T-helper 17 cell (primary cell): ENCODE measurements at regions not wholly inside any gene's neighbourhood (a gene's known extent, or its start where the extent isn't known, plus 50 kb on each side); places are given as distances from the start of the nearest gene placed in this dataset.

Source experiments
- ATAC-seq: fragments of 150-1000 bp; cut with Tn5 transposase; 2 replicates; pipeline ENCODE4 v1.10.0; 2021; ENCODE audit warnings: mild to moderate bottlenecking, moderate library complexity
- DNase-seq, 3 donors: peaks; one replicate each; pipeline versions ENCODE4 v3.0.0 to v3.0.0-alpha.2; 2020 to 2021
- H3K9me3 ChIP-seq: one replicate; pipeline ENCODE4 v1.7.0; 2013; ENCODE audit warnings: low read length, mild to moderate bottlenecking; ENCODE audit not compliant: control insufficient read depth, poor library complexity, severe bottlenecking
- H3K27ac Mint-ChIP-seq: one replicate; pipeline ENCODE4 v1.8.0; 2022; ENCODE audit warnings: mild to moderate bottlenecking, moderate library complexity, mixed read lengths
- H3K27me3 Mint-ChIP-seq: one replicate; pipeline ENCODE4 v1.8.0; 2022; ENCODE audit warnings: mixed read lengths
- H3K36me3 Mint-ChIP-seq: one replicate; pipeline ENCODE4 v1.8.0; 2022; ENCODE audit warnings: low read depth, mixed read lengths
- H3K4me1 Mint-ChIP-seq: one replicate; pipeline ENCODE4 v1.8.0; 2022; ENCODE audit warnings: mild to moderate bottlenecking, mixed read lengths
- H3K4me3 Mint-ChIP-seq: one replicate; pipeline ENCODE4 v1.8.0; 2022; ENCODE audit warnings: mild to moderate bottlenecking, moderate library complexity, mixed read lengths

- DNase-seq: no peak
- H3K27me3 Mint-ChIP-seq: no peaks in the 10 kb centered on the region
- no peak overlapping the region for H3K4me3 Mint-ChIP-seq
- H3K27ac Mint-ChIP-seq: no peak overlapping the region
- no peaks in the 10 kb centered on the region for H3K9me3 ChIP-seq
- no peak for ATAC-seq
- H3K36me3 Mint-ChIP-seq: no peaks in the 10 kb centered on the region
- no peaks in the 10 kb centered on the region for H3K4me1 Mint-ChIP-seq
Observed at GRCh38 chr10:106495931-106496330, 668.6 kb downstream of the SORCS1 start.

DNA sequence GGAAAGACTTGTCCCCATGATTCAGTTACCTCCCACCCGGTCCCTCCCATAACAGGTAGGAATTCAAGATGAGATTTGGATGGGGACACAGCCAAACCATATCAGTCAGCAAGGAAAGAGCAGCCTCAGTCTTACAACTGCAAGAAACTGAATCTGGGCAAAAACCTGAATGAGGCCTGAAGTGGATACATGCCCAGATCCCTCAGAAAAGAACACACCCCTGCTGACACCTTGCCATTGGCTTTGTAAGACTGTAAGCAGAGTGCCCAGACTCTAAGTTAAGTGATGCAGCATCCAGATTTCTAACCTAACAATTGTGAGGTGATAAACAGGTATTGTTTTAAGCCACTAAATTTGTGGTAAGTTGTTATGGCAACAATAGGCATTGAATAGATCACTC is 670.8 kb downstream of the SORCS1 start:
- no peak for ATAC-seq
- no peaks in the 10 kb centered on the region for H3K27me3 Mint-ChIP-seq
- H3K4me1 Mint-ChIP-seq: no peaks in the 10 kb centered on the region
- no peak for DNase-seq
- H3K4me3 Mint-ChIP-seq: no peak overlapping the region
- no peak overlapping the region for H3K27ac Mint-ChIP-seq
- no peaks in the 10 kb centered on the region for H3K9me3 ChIP-seq
- no peaks in the 10 kb centered on the region for H3K36me3 Mint-ChIP-seq

- H3K27ac Mint-ChIP-seq: no peak overlapping the region
- no peaks in the 10 kb centered on the region for H3K36me3 Mint-ChIP-seq
- H3K9me3 ChIP-seq: no peaks in the 10 kb centered on the region
- H3K4me3 Mint-ChIP-seq: no peak overlapping the region
- no peak for DNase-seq
- no peaks in the 10 kb centered on the region for H3K4me1 Mint-ChIP-seq
- H3K27me3 Mint-ChIP-seq: no peaks in the 10 kb centered on the region
- ATAC-seq: no peak
Observed at GRCh38 chr10:106493226-106493625, 671.3 kb downstream of the SORCS1 start.

DNA sequence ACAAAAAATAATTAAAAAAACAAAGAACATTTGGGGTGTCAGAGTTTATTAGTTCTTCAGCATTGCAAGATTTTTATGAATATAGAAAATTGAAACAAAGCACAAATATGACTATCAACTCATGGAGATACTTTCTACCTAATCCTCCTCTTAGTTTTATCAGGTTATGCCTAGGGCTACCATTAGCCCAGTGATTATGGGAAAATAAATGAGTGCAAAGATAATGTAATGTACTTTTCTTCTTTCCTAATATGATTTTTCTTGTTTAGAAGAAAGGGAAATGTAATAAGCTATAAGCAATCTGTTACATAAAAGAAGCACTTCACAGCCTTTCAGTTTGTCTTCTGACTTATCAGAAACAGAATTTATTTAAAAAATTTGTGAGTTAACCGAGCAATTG is 676.8 kb downstream of the SORCS1 start:
- H3K27me3 Mint-ChIP-seq: no peaks in the 10 kb centered on the region
- no peaks in the 10 kb centered on the region for H3K9me3 ChIP-seq
- H3K4me3 Mint-ChIP-seq: no peak overlapping the region
- no peaks in the 10 kb centered on the region for H3K4me1 Mint-ChIP-seq
- H3K27ac Mint-ChIP-seq: no peak overlapping the region
- DNase-seq (no peak), ATAC-seq (no peak)
- H3K36me3 Mint-ChIP-seq: no peaks in the 10 kb centered on the region

DNA sequence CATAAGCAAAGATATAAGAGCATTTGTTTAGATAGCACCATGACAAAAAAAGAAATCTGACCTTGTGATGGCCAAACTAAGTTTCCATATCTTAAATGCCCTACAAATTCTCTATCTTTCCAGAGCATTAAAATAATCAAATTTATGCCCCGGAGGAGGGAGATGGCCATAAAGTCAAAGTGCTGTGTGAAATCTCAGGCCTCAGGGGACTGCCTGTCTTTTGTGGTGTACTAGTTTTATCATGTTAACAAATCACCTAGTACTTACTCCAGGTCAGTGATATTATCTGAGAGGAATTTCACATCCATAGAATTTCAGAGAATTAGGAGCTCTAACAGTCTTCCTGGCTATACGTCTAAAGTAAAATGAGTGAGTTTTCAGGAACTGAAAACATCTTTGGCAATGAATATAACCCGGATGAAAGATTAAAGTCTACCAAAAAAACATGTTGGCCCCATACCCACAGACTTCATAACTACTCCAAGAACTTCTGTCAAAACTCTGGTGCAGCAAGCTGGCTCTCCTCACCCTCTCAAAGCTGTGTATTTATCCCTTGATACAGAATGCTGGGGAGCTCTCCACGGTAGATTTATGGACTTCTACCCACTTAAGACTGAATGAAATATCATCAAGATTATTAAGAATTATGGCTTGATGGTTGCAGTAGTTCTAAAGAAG is 682.8 kb downstream of the SORCS1 start:
- H3K4me1 Mint-ChIP-seq: no peaks in the 10 kb centered on the region
- DNase-seq (no peak), ATAC-seq (no peak)
- H3K27ac Mint-ChIP-seq: no peak overlapping the region
- H3K36me3 Mint-ChIP-seq: no peaks in the 10 kb centered on the region
- H3K27me3 Mint-ChIP-seq: no peaks in the 10 kb centered on the region
- no peak overlapping the region for H3K4me3 Mint-ChIP-seq
- no peaks in the 10 kb centered on the region for H3K9me3 ChIP-seq

GRCh38 chr10:106479636-106480035 is 684.9 kb downstream of the SORCS1 start:
- H3K9me3 ChIP-seq: no peaks in the 10 kb centered on the region
- Mint-ChIP-seq H3K4me3 (no peak overlapping the region), H3K27ac (no peak overlapping the region), H3K27me3 (no peaks in the 10 kb centered on the region), H3K36me3 (no peaks in the 10 kb centered on the region), H3K4me1 (no peaks in the 10 kb centered on the region)
- DNase-seq (no peak), ATAC-seq (no peak)

DNA sequence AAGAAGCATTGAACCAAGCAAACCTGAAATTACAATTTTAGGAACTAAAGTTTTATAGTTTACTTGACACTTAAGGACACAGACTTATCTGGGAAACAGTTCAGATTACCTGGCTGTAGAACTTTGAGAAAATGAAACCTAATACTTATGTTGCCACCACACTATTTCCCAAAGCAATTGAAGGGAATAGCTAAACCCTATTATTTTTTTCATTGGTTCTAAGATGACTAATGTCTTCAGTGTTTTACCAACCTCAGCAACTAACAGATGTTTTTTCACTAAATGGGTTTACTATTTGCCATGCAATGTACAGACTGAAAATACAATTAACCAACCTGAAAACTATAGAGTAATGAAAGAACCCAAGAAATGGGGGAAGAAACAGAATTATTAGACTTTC is 689.6 kb downstream of the SORCS1 start:
- no peak for ATAC-seq
- no peaks in the 10 kb centered on the region for H3K27me3 Mint-ChIP-seq
- H3K4me3 Mint-ChIP-seq: no peak overlapping the region
- no peak overlapping the region for H3K27ac Mint-ChIP-seq
- no peaks in the 10 kb centered on the region for H3K4me1 Mint-ChIP-seq
- no peaks in the 10 kb centered on the region for H3K36me3 Mint-ChIP-seq
- H3K9me3 ChIP-seq: no peaks in the 10 kb centered on the region
- no peak for DNase-seq

DNA sequence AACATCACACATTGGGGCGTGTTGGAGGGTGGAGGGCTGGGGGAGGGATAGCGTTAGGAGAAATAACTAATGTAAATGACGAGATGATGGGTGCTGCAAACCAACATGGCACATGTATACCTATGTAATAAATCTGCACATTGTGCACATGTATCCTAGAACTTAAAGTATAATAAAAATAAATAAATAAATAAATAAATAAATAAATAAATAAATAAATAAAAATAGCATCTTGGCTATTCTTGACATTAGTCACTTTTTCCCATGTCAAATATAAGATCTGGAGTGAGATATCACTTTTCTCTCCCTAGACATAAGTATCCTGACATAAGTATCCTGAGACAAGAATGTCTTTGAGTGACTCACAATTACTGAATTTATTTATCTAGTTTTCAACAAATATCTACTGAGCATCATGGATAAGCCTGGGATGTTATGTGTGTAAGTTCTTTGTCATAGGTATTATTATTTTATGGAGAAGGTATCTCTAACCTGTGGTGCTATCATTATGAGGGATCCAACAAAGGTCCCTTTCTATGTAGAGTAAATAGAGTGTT is 691.3 kb downstream of the SORCS1 start:
- ATAC-seq: no peak
- Mint-ChIP-seq H3K4me3 (no peak overlapping the region), H3K27ac (no peak overlapping the region), H3K27me3 (no peaks in the 10 kb centered on the region), H3K4me1 (no peaks in the 10 kb centered on the region), H3K36me3 (no peaks in the 10 kb centered on the region)
- no peaks in the 10 kb centered on the region for H3K9me3 ChIP-seq
- DNase-seq: no peak

GRCh38 chr10:106467506-106467905 is 697.0 kb downstream of the SORCS1 start:
- no peak overlapping the region for H3K27ac Mint-ChIP-seq
- DNase-seq (no peak), ATAC-seq (no peak)
- H3K27me3 Mint-ChIP-seq: no peaks in the 10 kb centered on the region
- H3K4me1 Mint-ChIP-seq: no peaks in the 10 kb centered on the region
- no peaks in the 10 kb centered on the region for H3K36me3 Mint-ChIP-seq
- H3K4me3 Mint-ChIP-seq: no peak overlapping the region
- H3K9me3 ChIP-seq: no peaks in the 10 kb centered on the region

GRCh38 chr10:106457522-106457921 is 707.0 kb downstream of the SORCS1 start:
- H3K36me3 Mint-ChIP-seq: no peaks in the 10 kb centered on the region
- no peak overlapping the region for H3K4me3 Mint-ChIP-seq
- no peak for DNase-seq
- H3K4me1 Mint-ChIP-seq: no peaks in the 10 kb centered on the region
- no peaks in the 10 kb centered on the region for H3K27me3 Mint-ChIP-seq
- no peak for ATAC-seq
- no peaks in the 10 kb centered on the region for H3K9me3 ChIP-seq
- H3K27ac Mint-ChIP-seq: no peak overlapping the region

GRCh38 chr10:106454233-106454632 is 710.3 kb downstream of the SORCS1 start:
- ATAC-seq: no peak
- no peak for DNase-seq
- Mint-ChIP-seq H3K4me3 (no peak overlapping the region), H3K27ac (no peak overlapping the region), H3K27me3 (no peaks in the 10 kb centered on the region), H3K4me1 (no peaks in the 10 kb centered on the region), H3K36me3 (no peaks in the 10 kb centered on the region)
- no peaks in the 10 kb centered on the region for H3K9me3 ChIP-seq

DNA sequence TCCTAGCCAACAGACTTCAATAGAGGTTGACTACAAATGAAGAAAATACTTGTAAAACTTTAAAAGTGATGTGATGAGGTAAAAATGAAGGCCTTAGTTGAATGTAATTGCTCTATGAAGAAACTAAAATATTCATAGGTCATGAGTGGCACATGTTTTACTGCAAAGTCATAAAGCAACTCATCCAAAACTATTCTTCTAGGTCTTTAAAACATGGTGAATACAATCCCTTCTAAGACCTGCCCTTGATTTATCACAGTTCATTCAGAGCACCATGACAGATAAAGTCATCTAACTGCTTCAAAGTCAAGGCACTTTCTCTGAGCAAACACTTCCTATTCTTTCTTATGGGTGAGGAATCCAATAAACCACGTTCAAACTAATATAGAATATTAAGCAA is 713.5 kb downstream of the SORCS1 start:
- H3K36me3 Mint-ChIP-seq: no peaks in the 10 kb centered on the region
- no peaks in the 10 kb centered on the region for H3K4me1 Mint-ChIP-seq
- no peaks in the 10 kb centered on the region for H3K27me3 Mint-ChIP-seq
- no peak overlapping the region for H3K27ac Mint-ChIP-seq
- no peaks in the 10 kb centered on the region for H3K9me3 ChIP-seq
- no peak overlapping the region for H3K4me3 Mint-ChIP-seq
- DNase-seq (no peak), ATAC-seq (no peak)

DNA sequence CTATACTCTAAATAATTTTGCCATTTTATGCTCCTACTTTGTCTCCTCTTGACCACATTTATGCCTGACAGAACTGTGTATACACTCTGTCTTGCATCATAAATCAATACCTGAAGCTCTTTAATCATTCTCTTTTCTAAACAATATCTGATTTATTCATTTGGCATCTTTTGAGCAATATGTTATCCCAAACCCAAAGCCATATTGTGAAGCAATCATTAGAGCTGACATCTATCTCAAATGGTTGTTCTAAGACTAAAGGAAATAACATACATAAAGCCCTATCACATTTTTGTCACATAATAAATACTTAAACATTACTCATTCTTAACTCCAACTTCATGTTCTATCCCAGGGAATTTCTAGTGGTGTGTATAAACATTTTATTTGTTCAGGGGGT is 717.6 kb downstream of the SORCS1 start:
- no peaks in the 10 kb centered on the region for H3K4me1 Mint-ChIP-seq
- no peaks in the 10 kb centered on the region for H3K36me3 Mint-ChIP-seq
- DNase-seq (no peak), ATAC-seq (no peak)
- H3K9me3 ChIP-seq: no peaks in the 10 kb centered on the region
- no peak overlapping the region for H3K27ac Mint-ChIP-seq
- H3K4me3 Mint-ChIP-seq: no peak overlapping the region
- H3K27me3 Mint-ChIP-seq: no peaks in the 10 kb centered on the region

GRCh38 chr10:106442223-106442622 is 722.3 kb downstream of the SORCS1 start:
- DNase-seq (no peak), ATAC-seq (no peak)
- H3K27me3 Mint-ChIP-seq: no peaks in the 10 kb centered on the region
- H3K27ac Mint-ChIP-seq: no peak overlapping the region
- no peak overlapping the region for H3K4me3 Mint-ChIP-seq
- H3K36me3 Mint-ChIP-seq: no peaks in the 10 kb centered on the region
- H3K9me3 ChIP-seq: no peaks in the 10 kb centered on the region
- no peaks in the 10 kb centered on the region for H3K4me1 Mint-ChIP-seq
